Chondrocyte (in vitro differentiated cells): ENCODE measurements at regions not wholly inside any gene's neighbourhood (a gene's known extent, or its start where the extent isn't known, plus 50 kb on each side); places are given as distances from the start of the nearest gene placed in this dataset.

Experiments
- DNase-seq: peaks from one replicate; pipeline ENCODE4 v3.0.0; 2021; ENCODE audit warnings: mixed read lengths, low spot score
- H3K27ac Mint-ChIP-seq: one replicate; pipeline ENCODE4 v1.8.0; 2021; ENCODE audit warnings: mild to moderate bottlenecking, moderate library complexity, mixed read lengths; ENCODE audit not compliant: unreplicated experiment
- H3K27me3 Mint-ChIP-seq: 2 replicates; pipeline ENCODE4 v1.8.0; 2021; ENCODE audit warnings: low read depth, mixed read lengths
- H3K36me3 Mint-ChIP-seq: 2 replicates; pipeline ENCODE4 v1.8.0; 2021; ENCODE audit warnings: low read depth, mixed read lengths
- H3K4me1 Mint-ChIP-seq: 2 replicates; pipeline ENCODE4 v1.8.0; 2021; ENCODE audit warnings: low read depth, mild to moderate bottlenecking, mixed read lengths
- H3K4me3 Mint-ChIP-seq: one replicate; pipeline ENCODE4 v1.8.0; 2021; ENCODE audit warnings: mild to moderate bottlenecking, moderate library complexity, mixed read lengths; ENCODE audit not compliant: unreplicated experiment
- H3K9me3 Mint-ChIP-seq: 2 replicates; pipeline ENCODE4 v1.8.0; 2021; ENCODE audit warnings: low read depth, mixed read lengths
- CTCF ChIP-seq: fragments of 200-600 bp; sonication (generic); IDR thresholded peaks from 2 replicates; pipeline ENCODE4 v1.5.0; 2021; ENCODE audit warnings: antibody characterized with exemption, mild to moderate bottlenecking, moderate library complexity

- no peak for TF ChIP-seq CTCF
- no peak for DNase-seq
- H3K4me1 Mint-ChIP-seq, result no peaks in the 10 kb centered on the region
- H3K36me3 Mint-ChIP-seq, result no peaks in the 10 kb centered on the region
- no peaks in the 10 kb centered on the region for H3K9me3 Mint-ChIP-seq
- no peaks in the 10 kb centered on the region for H3K27me3 Mint-ChIP-seq
- H3K27ac Mint-ChIP-seq, result no peak overlapping the region
- H3K4me3 Mint-ChIP-seq, result no peak overlapping the region
Observed at GRCh38 chr4:34187056-34187455, 2057.3 kb downstream of the ARAP2 start.

GRCh38 chr4:34191443-34191842 lies 2052.9 kb downstream of the ARAP2 start:
- H3K9me3 Mint-ChIP-seq, result no peaks in the 10 kb centered on the region
- H3K27me3 Mint-ChIP-seq, result no peaks in the 10 kb centered on the region
- peaks cover 4% of the 10 kb centered on the region for H3K4me1 Mint-ChIP-seq
- TF ChIP-seq CTCF, result no peak
- H3K4me3 Mint-ChIP-seq, result no peak overlapping the region
- DNase-seq, result no peak
- H3K27ac Mint-ChIP-seq, result no peak overlapping the region
- H3K36me3 Mint-ChIP-seq, result no peaks in the 10 kb centered on the region

- no peaks in the 10 kb centered on the region for H3K36me3 Mint-ChIP-seq
- H3K27ac Mint-ChIP-seq, result no peak overlapping the region
- H3K27me3 Mint-ChIP-seq, result no peaks in the 10 kb centered on the region
- H3K4me3 Mint-ChIP-seq, result no peak overlapping the region
- no peaks in the 10 kb centered on the region for H3K9me3 Mint-ChIP-seq
- peaks cover 4% of the 10 kb centered on the region for H3K4me1 Mint-ChIP-seq
- DNase-seq, result no peak
- TF ChIP-seq CTCF, result no peak
Observed at GRCh38 chr4:34193451-34194154, 2050.7 kb downstream of the ARAP2 start.

- Mint-ChIP-seq H3K36me3 (no peaks in the 10 kb centered on the region), H3K27me3 (no peaks in the 10 kb centered on the region)
- no peak for TF ChIP-seq CTCF
Observed at GRCh38 chr4:34194585-34194984, 2049.7 kb downstream of the ARAP2 start.

GRCh38 chr4:34196375-34196774 lies 2047.9 kb downstream of the ARAP2 start:
- no peak for TF ChIP-seq CTCF
- H3K27me3 Mint-ChIP-seq, result no peaks in the 10 kb centered on the region
- H3K36me3 Mint-ChIP-seq, result no peaks in the 10 kb centered on the region
- peaks cover 4% of the 10 kb centered on the region for H3K4me1 Mint-ChIP-seq
- no peak overlapping the region for H3K4me3 Mint-ChIP-seq
- no peak for DNase-seq
- peaks cover under 1% of the 10 kb centered on the region for H3K9me3 Mint-ChIP-seq
- H3K27ac Mint-ChIP-seq, result no peak overlapping the region

More at GRCh38 chr4:34194585-34194984, 2049.7 kb downstream of the ARAP2 start:
- Mint-ChIP-seq H3K27ac (no peak overlapping the region), H3K9me3 (no peaks in the 10 kb centered on the region), H3K4me1 (peaks cover 4% of the 10 kb centered on the region), H3K4me3 (no peak overlapping the region)
- no peak for DNase-seq
